GM12878 (cell line): ENCODE measurements at regions not wholly inside any gene's neighbourhood (a gene's known extent, or its start where the extent isn't known, plus 50 kb on each side); places are given as distances from the start of the nearest gene placed in this dataset.

Experiments
- ATAC-seq: fragments of 200-7000 bp; cut with Tn5 transposase; 3 replicates; pipeline ENCODE4 v1.9.1; 2020; ENCODE audit warnings: mild to moderate bottlenecking, moderate library complexity
- BruUV-seq: library from RNA; stranded (reverse); fragments of 400-500 nt; replicated peaks from 2 replicates; lab custom pipeline; 2021; lab: Mats Ljungman, UMichigan
- CTCF ChIA-PET: fragments of 300-600 bp; sonication (Branson Sonifier 250); formaldehyde crosslinking; extraction: SDS; loops from one replicate; lab custom pipeline; 2021; ENCODE audit warnings: inconsistent platforms; lab: Yijun Ruan, JAX
- POLR2A ChIA-PET: fragments of 350-600 bp; formaldehyde crosslinking; extraction: SDS; loops from one replicate; lab custom pipeline; 2021; ENCODE audit warnings: inconsistent platforms; lab: Charles Lee
- RAD21 ChIA-PET: fragments of 300-600 bp; sonication (Branson Sonifier 250); formaldehyde crosslinking; loops from one replicate; lab custom pipeline; 2023; ENCODE audit warnings: antibody characterized with exemption; ENCODE audit not compliant: unreplicated experiment; lab: Charles Lee
- SMC1A ChIA-PET: fragments of 300-600 bp; sonication (Branson Sonifier 250); formaldehyde crosslinking; loops from one replicate; lab custom pipeline; 2023; ENCODE audit not compliant: unreplicated experiment, uncharacterized antibody; lab: Charles Lee
- DNase-seq: peaks from one replicate; pipeline ENCODE4 v3.0.0-alpha.2; 2011; ENCODE audit warnings: low read depth, low spot score
- FAIRE-seq: peaks from 3 replicates; lab custom pipeline; 2011; peaks lifted over from hg19 to GRCh38; lab: Jason Lieb, UNC
- H2AFZ ChIP-seq: 2 replicates; pipeline ENCODE4 v1.6.0; 2011; ENCODE audit warnings: low read depth, low read length, control low read depth; ENCODE audit not compliant: control insufficient read depth
- H3K27ac ChIP-seq: 2 replicates; pipeline ENCODE4 v1.5.1; 2011; ENCODE audit warnings: control low read depth; ENCODE audit not compliant: control insufficient read depth, insufficient read depth
- H3K27me3 ChIP-seq, 2 experiments: replicated peaks in 1 of 2; 2 replicates each; pipeline versions ENCODE4 v1.6.0 to v1.6.1; 2011; ENCODE audit warnings: low read length in 1 of 2; ENCODE audit not compliant: control insufficient read depth in 2 of 2, insufficient read depth in 2 of 2
- H3K36me3 ChIP-seq, 2 experiments: 2 replicates each; pipeline ENCODE4 v1.5.1; 2011; ENCODE audit warnings: low read length in 1 of 2; ENCODE audit not compliant: control insufficient read depth in 2 of 2, insufficient read depth in 2 of 2
- H3K4me1 ChIP-seq: 2 replicates; pipeline ENCODE4 v1.6.1; 2011; ENCODE audit warnings: mild to moderate bottlenecking, low read length, moderate library complexity, mixed read lengths; ENCODE audit not compliant: control insufficient read depth, insufficient read depth
- H3K4me2 ChIP-seq: 2 replicates; pipeline ENCODE4 v1.6.0; 2011; ENCODE audit warnings: control low read depth; ENCODE audit not compliant: control insufficient read depth, insufficient read depth
- H3K4me3 ChIP-seq: fragments of 200-600 bp; sonication (generic); 2 replicates; pipeline ENCODE4 v1.5.1; 2016
- H3K79me2 ChIP-seq: 2 replicates; pipeline ENCODE4 v1.6.0; 2011; ENCODE audit warnings: low read length; ENCODE audit not compliant: control insufficient read depth, insufficient read depth
- H3K9ac ChIP-seq: 2 replicates; pipeline ENCODE4 v1.8.0; 2011; ENCODE audit warnings: low read length, control low read depth, mixed read lengths; ENCODE audit not compliant: control insufficient read depth, insufficient read depth
- H3K9me3 ChIP-seq: replicated peaks from 3 replicates; pipeline ENCODE4 v1.5.1; 2011; ENCODE audit warnings: mild to moderate bottlenecking, low read length; ENCODE audit not compliant: control insufficient read depth, insufficient read depth
- H4K20me1 ChIP-seq: 2 replicates; pipeline ENCODE4 v1.6.0; 2011; ENCODE audit not compliant: control insufficient read depth, insufficient read depth
- ATF3 ChIP-seq: IDR thresholded peaks from 2 replicates; pipeline ENCODE4 v1.6.1; 2011; ENCODE audit warnings: low read depth, mild to moderate bottlenecking, low read length, moderate library complexity, borderline replicate concordance; ENCODE audit errors: extremely low read depth
- E4F1 ChIP-seq: fragments of 450-650 bp; IDR thresholded peaks from 2 replicates; pipeline ENCODE4 v1.6.1; 2018; ENCODE audit warnings: borderline replicate concordance, mild to moderate bottlenecking; ENCODE audit not compliant: partially characterized antibody
- EGR1 ChIP-seq, 2 experiments: IDR thresholded peaks; 1 replicate in 1 of 2; 2 replicates in 1 of 2; pipeline ENCODE4 v1.6.1; 2011 to 2012; ENCODE audit warnings: low read depth in 2 of 2, low read length in 2 of 2, borderline replicate concordance in 1 of 2, mild to moderate bottlenecking in 1 of 2, moderate library complexity in 1 of 2
- ETV6 ChIP-seq, 2 experiments: fragments of 450-650 bp in 1 of 2; IDR thresholded peaks in 1 of 2; conservative IDR thresholded peaks in 1 of 2; 2 replicates each; pipeline ENCODE4 v1.6.1; 2014; ENCODE audit warnings: antibody characterized with exemption in 1 of 2, borderline replicate concordance in 1 of 2, low read depth in 1 of 2, mild to moderate bottlenecking in 1 of 2, moderate library complexity in 1 of 2
- IKZF2 ChIP-seq, 2 experiments: fragments of 450-650 bp; IDR thresholded peaks; 2 replicates each; pipeline ENCODE4 v1.6.1; 2017; ENCODE audit warnings: mild to moderate bottlenecking in 2 of 2, moderate library complexity in 2 of 2
- KLF5 ChIP-seq: fragments of 450-650 bp; IDR thresholded peaks from 2 replicates; pipeline ENCODE4 v1.6.1; 2014; ENCODE audit warnings: mild to moderate bottlenecking; ENCODE audit not compliant: partially characterized antibody
- MEF2B ChIP-seq: fragments of 450-650 bp; IDR thresholded peaks from 2 replicates; pipeline ENCODE4 v1.6.1; 2018; ENCODE audit warnings: mild to moderate bottlenecking, moderate library complexity; ENCODE audit not compliant: partially characterized antibody, poor library complexity, severe bottlenecking
- NFYA ChIP-seq: IDR thresholded peaks from 2 replicates; pipeline ENCODE4 v1.6.1; 2011; ENCODE audit warnings: low read depth, mild to moderate bottlenecking, low read length, improper control_type of control experiment, borderline replicate concordance
- NR2F1 ChIP-seq: fragments of 450-650 bp; conservative IDR thresholded peaks from 2 replicates; pipeline ENCODE4 v1.6.1; 2017; ENCODE audit warnings: mild to moderate bottlenecking
- PML ChIP-seq: IDR thresholded peaks from 2 replicates; pipeline ENCODE4 v1.6.1; 2012; ENCODE audit warnings: low read length, inconsistent platforms
- SIN3A ChIP-seq: IDR thresholded peaks from 2 replicates; pipeline ENCODE4 v1.6.1; 2012; ENCODE audit warnings: low read depth, low read length, improper control_type of control experiment
- SIX5 ChIP-seq: IDR thresholded peaks from 2 replicates; pipeline ENCODE4 v1.6.1; 2011; ENCODE audit warnings: mild to moderate bottlenecking, low read depth, low read length, moderate library complexity; ENCODE audit not compliant: severe bottlenecking
- STAT3 ChIP-seq: IDR thresholded peaks from 2 replicates; pipeline ENCODE4 v1.6.1; 2011; ENCODE audit warnings: low read depth, low read length, improper control_type of control experiment
- SUPT20H ChIP-seq: IDR thresholded peaks from 2 replicates; pipeline ENCODE4 v1.6.1; 2011; ENCODE audit warnings: low read depth, mild to moderate bottlenecking, low read length, moderate library complexity, borderline replicate concordance; ENCODE audit not compliant: control insufficient read depth
- TAF1 ChIP-seq: IDR thresholded peaks from 2 replicates; pipeline ENCODE4 v1.6.1; 2011; ENCODE audit warnings: mild to moderate bottlenecking, low read depth, low read length, borderline replicate concordance
- TCF12 ChIP-seq: IDR thresholded peaks from 2 replicates; pipeline ENCODE4 v1.6.1; 2011; ENCODE audit warnings: low read depth, mild to moderate bottlenecking, low read length
- TCF3 ChIP-seq: IDR thresholded peaks from 2 replicates; pipeline ENCODE4 v1.6.1; 2012; ENCODE audit warnings: low read depth, mild to moderate bottlenecking, low read length, borderline replicate concordance; ENCODE audit not compliant: insufficient read depth
- WGBS: methylation state at CpG from one replicate; pipeline ENCODE4 v1.1.6; 2016; ENCODE audit warnings: low lambda C conversion rate; ENCODE audit not compliant: insufficient replicate concordance, insufficient coverage; ENCODE audit errors: missing lambda C conversion rate; 5-methylcytosine and 5-hydroxymethylcytosine counted together
- in situ Hi-C: fragments of 300-500 bp; cut with MboI; formaldehyde crosslinking; loops from 9 replicates; pipeline ENCODE4 v1.14.3; 2018; ENCODE audit warnings: mixed read lengths
- intact Hi-C: fragments of 100-400 bp; cut with micrococcal nuclease; formaldehyde crosslinking; loops from one replicate; pipeline ENCODE4 v1.14.2; 2022; ENCODE audit not compliant: unreplicated experiment
- TF ChIP-seq, protein P1 (sequence below): fragments of 450-650 bp; IDR thresholded peaks from 2 replicates; pipeline ENCODE4 v1.6.1; 2017; ENCODE audit warnings: mild to moderate bottlenecking, low read depth, inconsistent platforms; ENCODE audit not compliant: poor library complexity, severe bottlenecking

DNA sequence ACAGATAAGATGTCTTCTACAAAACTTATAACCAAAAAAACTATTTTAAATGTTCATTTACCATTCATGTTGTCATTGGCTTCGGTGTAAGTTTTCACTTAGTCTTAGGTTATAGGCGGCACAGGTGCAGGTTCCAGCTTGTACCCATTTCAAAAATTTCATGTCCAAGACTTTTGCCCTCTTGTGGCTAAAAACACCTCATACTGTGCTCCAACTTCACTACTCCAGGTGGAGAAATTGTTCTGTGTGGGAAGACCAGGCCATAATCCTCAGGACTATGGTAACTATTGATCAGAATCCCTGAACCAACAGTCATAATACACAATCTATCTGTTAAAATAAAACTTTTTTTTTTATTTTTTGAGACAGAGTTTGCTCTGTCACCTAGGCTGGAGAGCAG lies 95.2 kb upstream of the ATP11B start (continued):
- TF ChIP-seq E4F1 (no peak), TAF1 (no peak), KLF5 (no peak), PML (no peak), STAT3 (no peak)

- Histone ChIP-seq H3K36me3 (no peaks in the 10 kb centered on the region), H3K27me3 (no peaks in the 10 kb centered on the region; a peak in 1 of 4 replicates), H3K4me3 (no peak overlapping the region), H3K79me2 (no peaks in the 10 kb centered on the region), H3K4me2 (no peak overlapping the region), H3K4me1 (no peaks in the 10 kb centered on the region), H3K9me3 (no peaks in the 10 kb centered on the region), H4K20me1 (no peaks in the 10 kb centered on the region), H2AFZ (no peak overlapping the region), H3K27ac (no peak overlapping the region), H3K9ac (no peak overlapping the region)
- in situ Hi-C loops: no loop called here
- POLR2A ChIA-PET: interaction anchor here (0.5 kb wide), 1 partner anchor 106 kb away, joined by 3 read pairs; no protein-coding TSS in a partner anchor
- no TSS peak for BruUV-seq
- SMC1A ChIA-PET: interaction anchor here (1.5 to 2.4 kb wide), 3 partner anchors 12 to 17 kb away, joined by 3 to 6 read pairs (median 4); no protein-coding TSS in a partner anchor
- intact Hi-C loops: no loop called here
- RAD21 ChIA-PET: interaction anchor here (1.7 kb wide), 1 partner anchor 14 kb away, joined by 4 read pairs; no protein-coding TSS in a partner anchor
- ATAC-seq: no peak
- DNase-seq: no peak
- 31% methylated on average over 2 of the region's 2 CpGs for WGBS
- CTCF ChIA-PET: interaction anchor here (0.7 to 2.1 kb wide), 4 partner anchors 12 to 16 kb away, joined by 3 to 7 read pairs (median 4); no protein-coding TSS in a partner anchor
- FAIRE-seq: no peak
- TF ChIP-seq IKZF2 (IDR thresholded peaks at IDR 0.05): no peak
- no peak for TF ChIP-seq EGR1 (IDR thresholded peaks at IDR 0.05; ENCODE audit: borderline replicate concordance in 1 of 2, low read depth in 2 of 2, low read length in 2 of 2)
- no peak for TF ChIP-seq NFYA
- TF ChIP-seq SIN3A: no peak
- TF ChIP-seq NR2F1: no peak
- TF ChIP-seq SUPT20H: no peak
- TF ChIP-seq ATF3: no peak
- TF ChIP-seq ETV6 (conservative IDR thresholded peaks at IDR 0.05 in 1 of 2, IDR thresholded peaks at IDR 0.05 in 1 of 2; ENCODE audit: borderline replicate concordance in 1 of 2, low read depth in 1 of 2): no peak
- TF ChIP-seq SIX5: no peak
- TF ChIP-seq MEF2B: no peak
- TF ChIP-seq TCF3: no peak
- TF ChIP-seq TCF12: no peak
- TF ChIP-seq, protein P1, sequence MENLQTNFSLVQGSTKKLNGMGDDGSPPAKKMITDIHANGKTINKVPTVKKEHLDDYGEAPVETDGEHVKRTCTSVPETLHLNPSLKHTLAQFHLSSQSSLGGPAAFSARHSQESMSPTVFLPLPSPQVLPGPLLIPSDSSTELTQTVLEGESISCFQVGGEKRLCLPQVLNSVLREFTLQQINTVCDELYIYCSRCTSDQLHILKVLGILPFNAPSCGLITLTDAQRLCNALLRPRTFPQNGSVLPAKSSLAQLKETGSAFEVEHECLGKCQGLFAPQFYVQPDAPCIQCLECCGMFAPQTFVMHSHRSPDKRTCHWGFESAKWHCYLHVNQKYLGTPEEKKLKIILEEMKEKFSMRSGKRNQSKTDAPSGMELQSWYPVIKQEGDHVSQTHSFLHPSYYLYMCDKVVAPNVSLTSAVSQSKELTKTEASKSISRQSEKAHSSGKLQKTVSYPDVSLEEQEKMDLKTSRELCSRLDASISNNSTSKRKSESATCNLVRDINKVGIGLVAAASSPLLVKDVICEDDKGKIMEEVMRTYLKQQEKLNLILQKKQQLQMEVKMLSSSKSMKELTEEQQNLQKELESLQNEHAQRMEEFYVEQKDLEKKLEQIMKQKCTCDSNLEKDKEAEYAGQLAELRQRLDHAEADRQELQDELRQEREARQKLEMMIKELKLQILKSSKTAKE: no peak
Observed at GRCh38 chr3:182699550-182700170, 93.6 kb upstream of the ATP11B start.
